ENCODE measurements at regions not wholly inside any gene's neighbourhood (a gene's known extent, or its start where the extent isn't known, plus 50 kb on each side); places are given as distances from the start of the nearest gene placed in this dataset.

GRCh38 chr2:164187121-164187520 lies 434.2 kb downstream of the GRB14 start:
- POLR2A ChIA-PET, result no interaction called here
- CTCF ChIA-PET, result no interaction called here

DNA sequence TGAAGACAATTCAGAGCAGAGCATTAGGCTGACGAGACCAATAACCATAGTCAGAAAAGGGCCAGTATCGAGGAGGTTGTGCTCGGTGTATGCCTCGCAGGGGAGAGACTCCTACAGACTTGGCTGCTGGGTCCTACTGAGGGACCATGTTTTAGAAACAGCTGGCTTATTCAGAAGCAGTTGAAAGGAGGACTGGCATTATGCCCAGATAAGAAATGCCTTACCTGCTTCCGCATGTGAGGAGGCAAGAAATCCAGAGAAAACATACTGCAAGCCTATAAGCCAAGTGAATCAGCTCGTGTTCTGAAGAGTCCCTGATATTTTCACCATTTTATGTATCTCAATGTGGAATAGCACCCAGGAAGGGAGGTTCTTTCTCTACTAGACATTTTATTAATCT lies 434.7 kb downstream of the GRB14 start:
- ChIA-PET CTCF (no interaction called here), POLR2A (no interaction called here)

DNA sequence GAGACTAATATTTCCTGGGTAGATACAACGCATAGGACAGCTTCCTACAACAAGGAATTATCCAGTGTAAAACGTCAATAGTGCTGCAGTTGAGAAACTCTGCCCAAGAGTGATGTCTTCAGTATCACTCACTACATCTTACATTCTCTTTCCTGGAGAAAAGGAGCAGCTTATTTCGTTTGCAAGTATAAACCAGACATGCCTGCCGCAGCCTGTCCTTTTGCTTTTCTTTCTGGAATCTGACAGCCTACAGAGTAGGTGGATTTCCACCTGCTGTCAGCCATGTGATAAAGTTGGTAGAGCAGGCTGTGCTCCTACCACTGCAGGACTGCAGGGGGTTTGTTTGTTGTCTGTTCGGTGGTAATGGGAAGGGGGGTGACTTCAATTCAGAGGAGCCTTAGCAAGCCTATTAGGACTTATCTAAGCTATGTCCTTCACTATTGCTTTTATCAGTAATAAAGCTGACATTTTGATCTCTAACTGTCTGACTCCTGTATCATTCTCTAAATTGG lies 439.1 kb downstream of the GRB14 start:
- CTCF ChIA-PET, result no interaction called here
- POLR2A ChIA-PET, result no interaction called here

- POLR2A ChIA-PET, result no interaction called here
- CTCF ChIA-PET, result no interaction called here
These were observed 442.3 kb downstream of the GRB14 start for GRCh38 chr2:164178835-164179465.

GRCh38 chr2:164164602-164165001 lies 428.8 kb upstream of the FIGN start:
- ChIA-PET POLR2A (no interaction called here), CTCF (interaction anchor here (0.7 kb wide), 1 partner anchor 1840 kb away, joined by 3 read pairs; no protein-coding TSS in a partner anchor)

GRCh38 chr2:164155558-164155957 lies 419.8 kb upstream of the FIGN start:
- POLR2A ChIA-PET, result no interaction called here

DNA sequence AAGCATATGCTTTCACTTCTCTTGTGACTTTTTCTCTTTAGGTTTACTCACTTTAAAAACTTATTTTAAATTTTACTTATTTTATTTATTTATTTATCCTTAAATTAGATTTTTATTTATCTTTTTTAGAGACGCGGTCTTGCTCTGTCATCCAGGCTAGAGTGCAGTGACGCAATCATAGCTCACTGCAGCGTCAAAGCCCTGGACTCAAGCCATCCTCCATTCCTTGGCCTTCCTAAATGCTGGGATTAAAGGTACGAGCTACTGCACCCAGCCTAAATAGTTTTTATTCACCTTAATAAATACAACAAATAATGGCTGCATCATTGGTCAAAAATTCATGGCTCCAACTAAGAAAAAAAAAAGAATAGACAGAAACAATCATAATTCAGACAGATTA lies 415.7 kb upstream of the FIGN start:
- CTCF ChIA-PET, result no interaction called here
- POLR2A ChIA-PET, result no interaction called here

More at GRCh38 chr2:164155558-164155957, 419.8 kb upstream of the FIGN start:
- CTCF ChIA-PET, result no interaction called here

GRCh38 chr2:164150604-164151003 lies 414.8 kb upstream of the FIGN start:
- CTCF ChIA-PET, result no interaction called here
- POLR2A ChIA-PET, result no interaction called here

DNA sequence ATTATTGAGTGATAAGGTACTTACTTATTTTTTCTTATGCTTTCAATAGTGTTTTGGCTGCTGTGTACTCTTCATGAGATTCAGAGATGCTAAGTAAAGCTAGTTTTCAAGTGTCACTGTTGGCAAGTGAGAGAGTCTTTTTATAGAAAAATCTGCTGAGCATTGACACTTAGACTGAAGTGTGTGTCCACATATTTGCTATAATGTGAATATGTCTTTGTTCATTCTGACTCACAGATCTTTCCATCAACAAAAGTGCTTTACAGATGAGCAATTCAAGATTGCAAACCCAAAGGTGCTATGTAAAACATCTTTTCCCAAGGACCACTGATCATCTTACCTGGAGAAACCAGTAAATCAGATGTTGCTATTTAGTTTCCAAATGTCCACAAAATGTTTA lies 410.6 kb upstream of the FIGN start:
- CTCF ChIA-PET, result no interaction called here

DNA sequence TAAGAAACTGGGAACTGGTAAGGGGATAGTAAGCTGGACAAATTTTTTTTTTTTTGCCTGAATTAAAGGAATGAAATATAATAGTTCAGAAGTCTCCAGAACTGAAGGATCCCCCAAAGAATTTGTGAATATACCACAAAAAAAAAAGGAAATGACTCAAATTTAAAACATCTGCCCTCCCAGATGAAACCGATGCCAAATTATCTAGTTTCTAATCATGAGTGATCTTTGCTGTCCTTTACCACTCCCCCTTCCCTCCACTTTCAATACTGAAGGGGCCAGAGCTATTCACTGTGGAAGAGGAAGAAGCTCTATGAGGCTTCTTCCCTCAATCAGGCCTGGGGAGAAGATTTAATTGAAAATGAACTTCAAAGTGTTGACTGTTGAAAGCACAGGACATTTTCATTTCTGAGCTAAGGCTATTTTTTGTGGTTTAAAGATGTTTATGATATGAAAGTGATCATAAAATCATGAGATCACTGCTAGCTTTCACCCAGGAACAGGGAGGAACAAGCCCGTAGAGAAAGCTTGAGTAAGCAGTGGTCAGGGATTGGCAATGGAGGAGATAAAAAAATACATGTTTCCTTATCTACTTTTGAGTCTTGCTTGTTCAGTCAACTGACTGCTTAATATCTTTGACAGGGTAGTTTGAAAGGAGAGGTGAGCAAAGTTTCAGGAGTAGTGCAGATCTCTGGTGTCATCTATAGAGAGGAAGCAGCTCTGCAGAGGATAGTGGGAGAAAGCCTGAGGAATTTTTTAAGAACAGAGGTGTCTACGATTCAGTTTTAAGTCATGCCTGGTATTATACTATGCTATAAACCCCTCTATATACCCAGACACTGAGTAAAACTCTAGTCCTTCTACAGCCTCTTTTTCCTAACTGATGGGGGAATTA lies 409.5 kb upstream of the FIGN start:
- POLR2A ChIA-PET, result no interaction called here
- CTCF ChIA-PET, result no interaction called here

More for the DNA sequence above, 410.6 kb upstream of the FIGN start:
- POLR2A ChIA-PET, result no interaction called here

DNA sequence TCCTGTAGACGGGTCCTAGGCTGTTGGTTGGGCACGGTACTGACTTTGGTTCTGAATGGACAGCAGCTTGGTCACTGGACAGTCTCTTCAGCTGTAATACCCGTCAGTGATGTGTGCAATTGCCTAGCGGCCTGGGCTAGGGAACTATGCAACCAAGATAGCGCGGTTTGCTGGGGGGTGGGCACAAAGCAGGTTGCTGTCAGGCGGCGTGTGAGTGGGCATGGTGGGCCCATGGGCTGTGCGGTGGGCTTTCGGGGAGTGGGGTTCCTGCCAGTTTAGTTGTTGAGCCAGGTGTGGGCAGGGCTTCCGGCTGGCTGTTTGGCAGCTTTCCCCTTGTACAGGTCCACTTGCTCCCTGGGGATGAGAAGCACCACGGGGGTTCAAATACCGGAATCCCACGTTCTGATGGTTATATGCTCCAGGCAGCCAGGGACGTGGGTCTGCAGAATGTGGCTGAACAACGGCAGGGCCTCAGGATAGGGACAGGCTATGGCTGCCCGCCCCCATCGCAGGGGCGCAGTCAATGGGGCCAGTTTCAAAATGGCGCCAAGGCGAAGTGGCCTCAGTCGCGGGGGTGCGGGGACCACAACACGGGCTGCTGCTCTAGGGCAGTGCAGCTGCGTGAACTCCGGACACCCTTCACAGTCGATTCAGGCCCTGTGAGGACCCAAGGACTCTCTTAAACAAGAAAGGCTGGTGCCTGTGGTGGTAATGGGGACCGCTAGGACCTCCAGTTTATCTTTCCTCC lies 407.5 kb upstream of the FIGN start:
- ChIA-PET POLR2A (no interaction called here), CTCF (no interaction called here)

DNA sequence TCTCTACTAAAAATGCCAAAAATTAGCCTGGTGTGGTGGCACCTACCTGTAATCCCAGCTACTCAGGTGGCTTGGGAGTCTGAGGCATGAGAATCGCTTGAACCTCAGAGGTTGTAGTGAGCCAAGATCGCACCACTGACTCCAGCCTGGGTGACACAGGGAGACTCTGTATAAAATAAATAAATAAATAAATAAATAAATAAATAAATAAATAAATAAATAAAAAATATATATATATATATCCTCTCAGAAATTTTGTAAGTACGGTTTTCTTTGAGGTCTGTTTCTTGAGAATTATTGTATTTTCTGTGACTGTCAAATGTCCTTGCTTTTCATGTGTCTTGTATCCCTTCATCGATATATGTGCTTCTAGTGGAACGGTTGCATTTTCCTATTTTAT lies 406.9 kb upstream of the FIGN start:
- POLR2A ChIA-PET, result no interaction called here

DNA sequence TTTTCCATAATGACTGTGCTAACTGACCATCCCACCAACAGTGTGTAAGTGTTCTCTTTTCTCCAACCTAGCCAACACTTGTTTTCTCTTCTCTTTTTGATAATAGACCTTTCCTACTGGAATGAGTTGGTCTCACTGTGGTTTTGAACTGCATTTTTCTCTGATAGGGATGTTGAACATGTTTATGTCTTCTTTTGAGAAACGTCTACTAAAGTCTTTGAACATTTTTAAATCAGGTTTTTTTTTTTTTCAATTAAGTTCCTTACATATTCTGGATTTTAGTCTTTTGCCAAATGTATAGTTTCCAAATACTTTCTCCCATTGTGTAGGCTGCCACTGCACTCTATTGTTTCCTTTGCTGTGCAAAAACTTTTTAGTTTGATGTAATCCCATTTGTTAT lies 405.5 kb upstream of the FIGN start:
- CTCF ChIA-PET, result no interaction called here
- POLR2A ChIA-PET, result no interaction called here

More for the DNA sequence above, 406.9 kb upstream of the FIGN start:
- CTCF ChIA-PET, result no interaction called here

- CTCF ChIA-PET, result no interaction called here
- POLR2A ChIA-PET, result no interaction called here
These were observed 402.9 kb upstream of the FIGN start for GRCh38 chr2:164138750-164139149.

- CTCF ChIA-PET, result no interaction called here
- POLR2A ChIA-PET, result no interaction called here
These were observed 398.5 kb upstream of the FIGN start for GRCh38 chr2:164134336-164134735.

- CTCF ChIA-PET, result no interaction called here
- POLR2A ChIA-PET, result no interaction called here
These were observed 392.2 kb upstream of the FIGN start for GRCh38 chr2:164127971-164128527.

DNA sequence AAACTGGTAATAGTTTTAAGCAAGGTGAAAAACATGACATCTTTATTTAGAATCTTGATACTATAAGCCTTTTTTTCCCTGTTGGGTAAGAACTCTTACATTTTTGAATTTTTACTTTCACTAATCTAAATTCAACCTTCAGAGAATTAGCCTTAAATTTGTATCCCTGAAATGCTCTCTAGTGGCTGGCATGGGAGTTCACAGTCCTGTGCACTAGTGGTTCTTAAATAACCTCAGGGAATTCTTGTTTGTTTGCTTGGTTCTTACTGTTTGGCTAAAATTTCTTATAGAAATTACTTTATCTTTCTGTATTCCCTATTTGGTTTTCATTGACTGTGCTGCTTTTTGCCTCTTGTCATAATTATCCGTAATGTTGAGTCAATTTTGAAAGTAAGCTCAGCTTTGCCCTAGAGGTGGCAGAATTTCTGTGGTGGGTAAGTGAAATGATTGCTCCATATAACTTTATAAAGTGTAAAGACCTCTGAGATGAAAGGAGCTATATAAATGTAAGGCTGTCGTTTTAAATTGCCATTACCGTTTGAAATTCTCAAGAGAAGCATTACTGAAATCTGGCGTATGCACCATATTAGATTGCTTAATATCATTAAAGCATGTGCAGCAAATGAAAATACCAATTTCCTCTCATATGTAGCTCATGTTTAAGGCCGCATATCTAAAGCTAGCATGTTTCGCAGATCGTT lies 391.3 kb upstream of the FIGN start:
- POLR2A ChIA-PET, result no interaction called here
- CTCF ChIA-PET, result no interaction called here

GRCh38 chr2:164115806-164116205 lies 380.0 kb upstream of the FIGN start:
- ChIA-PET POLR2A (no interaction called here), CTCF (no interaction called here)

DNA sequence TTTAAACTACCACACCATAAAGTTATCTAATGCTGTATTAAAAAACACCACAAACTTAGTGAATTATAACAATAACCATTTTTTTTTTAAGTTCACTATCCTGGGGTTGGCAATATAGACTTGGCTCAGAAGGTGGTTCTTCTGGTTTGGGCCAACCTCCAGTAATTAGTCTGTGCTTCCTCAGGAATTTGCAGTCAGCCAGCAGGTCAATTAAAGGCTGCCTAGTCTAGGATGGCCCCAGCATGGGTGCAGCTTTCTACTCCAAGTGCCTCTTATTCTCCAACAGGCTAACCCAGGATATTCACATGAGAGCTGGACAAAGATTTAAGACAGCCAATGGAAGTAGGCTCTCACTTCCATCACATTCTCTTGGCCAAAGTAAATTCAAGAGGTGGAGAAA lies 379.1 kb upstream of the FIGN start:
- ChIA-PET CTCF (no interaction called here), POLR2A (no interaction called here)

GRCh38 chr2:164112105-164112504 lies 376.3 kb upstream of the FIGN start:
- ChIA-PET CTCF (no interaction called here), POLR2A (no interaction called here)

All from activated CD8-positive, alpha-beta memory T cell treated with anti-CD3 and anti-CD28 coated beads for 36 hours (primary cell).